ENCODE measurements at regions not wholly inside any gene's neighbourhood (a gene's known extent, or its start where the extent isn't known, plus 50 kb on each side); places are given as distances from the start of the nearest gene placed in this dataset.

DNA sequence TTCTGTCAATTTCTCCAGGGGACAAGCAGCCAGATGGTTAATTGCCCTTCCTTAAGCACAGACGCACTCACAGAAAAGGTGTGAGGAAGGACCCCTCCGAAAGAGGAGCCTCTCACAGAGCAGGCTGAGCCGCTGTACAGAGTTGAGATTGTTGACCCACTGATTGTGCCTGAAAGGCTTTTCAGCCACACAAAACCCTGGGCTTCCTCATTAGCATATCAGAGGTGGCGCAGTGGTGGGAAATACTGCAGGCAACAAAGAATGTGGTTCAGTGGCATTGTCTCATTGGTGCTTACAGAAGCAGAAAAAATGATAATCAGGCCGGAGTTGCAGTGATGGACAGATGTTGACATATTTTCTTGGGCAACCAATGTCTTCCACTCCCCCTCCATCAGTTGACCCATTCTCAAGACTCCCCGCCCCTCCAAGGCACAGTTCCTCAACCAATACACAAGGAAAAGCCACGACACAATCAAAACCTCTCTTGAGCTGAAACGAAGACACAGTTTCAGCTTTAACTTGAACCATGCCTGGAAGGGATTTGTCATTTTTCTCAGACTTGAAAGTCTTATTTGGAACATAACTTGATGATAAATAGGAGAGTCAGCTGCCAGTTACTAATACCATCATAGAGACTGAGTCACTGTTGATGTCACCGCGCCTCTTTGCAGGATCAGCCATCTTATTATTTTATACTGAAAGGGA lies 53.1 kb downstream of the ATXN3L start:
- DNase-seq (ENCODE audit: low read depth, low spot score) = no peak

DNA sequence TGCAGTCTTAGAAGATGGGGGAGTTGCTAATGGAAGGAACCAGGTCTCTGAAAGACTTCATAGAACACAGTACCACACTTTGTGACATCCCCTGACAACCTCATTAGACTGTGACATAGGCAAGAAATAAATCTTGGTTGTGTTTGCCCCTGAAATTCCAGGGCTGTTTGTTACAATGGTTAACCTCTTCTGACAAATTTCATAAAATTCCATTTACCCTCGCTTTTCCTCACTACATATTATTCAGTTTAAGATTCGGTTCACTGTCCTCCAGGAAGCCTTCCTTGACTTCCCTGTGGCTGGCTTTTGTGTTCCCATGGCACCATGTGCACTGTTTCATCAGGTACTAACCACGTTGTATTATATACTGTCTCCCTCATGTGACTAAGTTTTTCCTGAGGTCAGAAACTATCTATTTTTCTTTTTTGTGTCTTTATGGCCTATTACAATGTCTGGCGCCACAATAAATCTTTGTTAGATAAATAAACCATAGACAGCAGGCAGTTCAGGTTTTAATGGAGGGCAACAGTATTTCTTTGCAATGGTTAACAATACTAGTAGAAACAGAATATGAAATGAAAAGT lies 54.2 kb downstream of the ATXN3L start:
- DNase-seq (ENCODE audit: low read depth, low spot score) = no peak

- no peak for DNase-seq (ENCODE audit: low read depth, low spot score)
These were observed 54.7 kb downstream of the ATXN3L start for GRCh38 chrX:13265111-13265510.

DNA sequence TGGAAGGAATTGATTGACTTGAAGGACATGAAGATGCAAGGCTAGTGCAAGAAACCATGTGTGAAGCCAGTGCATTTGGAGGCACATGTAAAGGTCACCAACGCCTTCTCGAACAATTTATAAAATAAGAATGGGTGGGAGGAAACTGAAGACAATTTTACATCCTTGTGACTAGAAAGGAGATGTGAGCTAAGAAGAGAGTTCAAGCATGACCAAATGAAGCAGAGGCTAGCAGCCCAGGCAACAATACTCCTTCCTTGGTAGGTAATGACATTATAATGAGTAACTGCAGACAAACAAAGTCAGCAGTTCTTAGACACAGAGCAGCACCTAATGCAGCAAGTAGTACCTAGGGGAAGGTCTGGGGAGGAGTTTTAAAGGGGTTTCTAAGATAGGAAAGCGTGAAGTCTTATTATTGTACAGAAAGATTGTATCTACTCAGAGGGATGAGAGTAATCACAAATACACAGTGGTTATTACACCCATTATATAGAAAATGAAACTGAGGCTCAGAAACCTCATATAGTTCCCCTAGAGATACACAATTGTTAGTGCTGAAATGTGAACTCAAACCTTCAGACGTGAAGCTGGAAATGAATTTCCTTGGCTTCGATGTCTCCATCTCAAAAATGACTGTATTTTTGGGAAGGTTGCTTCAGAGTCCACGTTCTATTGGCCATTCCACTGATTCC lies 56.1 kb downstream of the ATXN3L start:
- no peak for DNase-seq (ENCODE audit: low read depth, low spot score)

DNA sequence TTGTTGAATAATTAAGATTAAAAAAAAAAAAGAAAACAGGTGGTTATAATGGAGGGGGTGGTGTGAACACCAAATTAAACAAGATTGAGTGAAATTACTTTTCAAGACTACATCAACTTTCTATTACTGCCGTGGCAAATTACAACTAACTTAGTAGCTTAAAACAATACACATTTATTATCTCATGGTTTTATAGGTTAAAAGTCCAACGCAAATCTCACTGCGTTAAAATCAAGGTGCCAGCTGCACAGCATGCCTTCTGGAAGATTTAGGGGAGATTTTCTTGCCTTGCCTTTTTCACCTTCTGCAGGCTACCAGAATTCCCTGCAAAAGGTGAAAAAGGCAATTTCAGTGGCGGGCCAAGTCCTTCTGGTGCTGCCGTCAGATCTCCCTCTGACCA lies 58.5 kb downstream of the ATXN3L start:
- DNase-seq (ENCODE audit: low read depth, low spot score) = no peak

- DNase-seq (ENCODE audit: low read depth, low spot score) = no peak
These were observed 59.3 kb downstream of the ATXN3L start for GRCh38 chrX:13260598-13260997.

GRCh38 chrX:13258725-13259124 lies 61.1 kb downstream of the ATXN3L start:
- DNase-seq (ENCODE audit: low read depth, low spot score) = no peak

DNA sequence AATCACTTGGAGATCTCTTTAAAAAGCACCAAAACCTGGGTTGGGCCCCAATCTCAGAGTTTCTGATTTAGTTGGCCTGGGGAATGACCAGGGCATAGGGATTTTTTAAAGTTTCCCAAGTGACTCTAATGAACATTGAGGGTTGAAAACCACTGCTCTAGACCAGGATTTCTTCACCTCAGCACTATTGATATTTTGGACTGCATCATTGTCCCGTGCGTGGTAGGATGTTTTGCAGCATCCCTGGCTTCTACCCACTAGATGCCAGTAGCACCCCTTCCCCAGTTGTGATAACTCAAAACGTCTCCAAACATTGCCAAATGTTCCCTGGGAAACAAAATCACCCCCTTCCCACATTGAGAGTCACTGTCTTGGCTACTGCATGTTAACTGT lies 61.8 kb downstream of the ATXN3L start:
- no peak for DNase-seq (ENCODE audit: low read depth, low spot score)

- no peak for DNase-seq (ENCODE audit: low read depth, low spot score)
These were observed 62.4 kb downstream of the ATXN3L start for GRCh38 chrX:13257223-13258051.

DNA sequence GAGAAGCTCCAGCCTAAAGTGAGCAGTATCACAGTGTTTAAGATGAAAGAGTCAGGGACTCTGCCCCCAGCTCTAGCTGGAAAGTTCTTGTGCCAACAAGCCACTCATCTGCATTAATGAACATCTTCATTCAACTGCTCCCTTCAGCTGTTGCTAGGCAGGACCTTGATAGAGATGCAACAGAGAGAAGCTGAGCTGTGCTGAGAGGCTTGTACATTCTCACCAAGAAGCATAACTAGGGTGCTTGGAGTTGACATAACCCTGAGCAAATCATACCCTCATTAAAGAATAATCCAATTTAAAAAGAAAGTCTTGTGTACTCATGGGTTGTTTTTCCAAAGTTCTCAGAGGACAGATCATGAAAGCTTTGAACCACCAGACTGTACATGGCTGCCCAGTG lies 63.2 kb downstream of the ATXN3L start:
- no peak for DNase-seq (ENCODE audit: low read depth, low spot score)

DNA sequence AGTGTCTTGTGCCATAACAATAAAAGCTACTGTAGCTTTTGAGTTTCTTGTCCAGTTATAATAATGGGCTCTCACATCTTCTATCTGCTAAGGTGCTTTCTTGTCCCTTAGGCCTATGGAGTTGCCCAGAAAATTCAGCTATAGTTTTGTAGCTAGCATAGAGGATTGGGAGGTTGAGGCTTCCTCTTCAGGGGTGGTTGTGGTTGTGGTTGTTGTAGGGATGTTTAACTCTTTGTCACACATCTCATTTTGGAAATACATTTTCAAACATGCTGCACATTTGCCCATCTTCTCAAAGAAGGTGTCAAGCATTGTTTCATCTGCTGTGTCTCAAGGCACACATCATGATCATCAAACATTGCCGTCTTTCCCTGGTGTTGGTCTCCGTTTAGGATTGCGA lies 65.0 kb downstream of the ATXN3L start:
- no peak for DNase-seq (ENCODE audit: low read depth, low spot score)

DNA sequence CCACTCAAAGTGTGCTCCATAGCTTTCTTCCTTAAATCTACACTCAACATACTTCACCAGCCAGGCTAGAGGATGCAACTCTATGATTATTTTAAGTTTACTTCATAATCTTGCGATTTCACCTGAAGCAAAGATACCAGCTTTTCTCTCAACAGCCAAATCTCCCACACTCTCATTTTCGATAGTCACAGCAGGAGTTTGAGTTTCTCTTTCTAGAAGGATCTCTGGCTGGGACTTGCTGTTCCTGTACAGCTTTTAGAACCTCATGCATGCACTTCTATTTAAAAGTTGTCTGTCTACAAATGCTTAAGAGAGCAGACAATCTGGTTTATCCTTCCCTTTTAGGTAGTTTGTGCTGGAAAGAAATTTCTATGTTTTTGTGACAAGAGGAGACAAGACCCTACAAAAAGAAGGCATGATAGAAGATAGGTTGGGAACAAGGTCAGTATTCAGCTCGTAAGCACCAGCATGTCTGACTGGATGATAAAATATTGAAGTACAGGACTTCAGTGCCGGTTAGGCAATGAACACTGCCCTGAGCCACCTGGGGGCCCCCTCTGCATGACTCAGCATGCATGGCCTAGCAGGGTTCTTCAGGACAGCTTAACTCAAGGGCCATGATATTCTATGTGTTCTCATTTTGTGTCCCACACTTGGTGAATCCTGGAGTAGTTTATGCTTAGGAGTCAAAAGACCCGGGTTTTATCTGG lies 65.6 kb downstream of the ATXN3L start:
- no peak for DNase-seq (ENCODE audit: low read depth, low spot score)

- no peak for DNase-seq (ENCODE audit: low read depth, low spot score)
These were observed 66.6 kb downstream of the ATXN3L start for GRCh38 chrX:13253223-13253622.

DNA sequence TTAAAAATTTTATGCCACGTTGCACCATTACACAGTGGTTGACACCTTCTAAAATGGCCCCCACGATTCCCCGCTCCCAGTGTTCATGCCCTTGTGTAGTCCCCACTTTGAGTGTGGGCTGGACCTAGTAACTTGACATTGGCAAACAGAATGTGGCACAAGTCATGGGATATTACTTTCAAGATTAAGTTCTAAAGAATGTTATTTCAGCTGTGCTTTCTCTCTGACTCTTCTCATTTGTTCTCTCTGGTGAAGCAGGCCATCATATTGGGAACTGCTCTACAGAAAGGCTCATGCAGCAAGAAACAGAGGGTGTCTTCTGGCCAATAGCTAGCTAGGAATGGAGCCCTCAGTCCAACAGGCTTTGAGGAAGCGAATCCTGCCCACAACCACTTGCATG lies 67.1 kb downstream of the ATXN3L start:
- no peak for DNase-seq (ENCODE audit: low read depth, low spot score)

DNA sequence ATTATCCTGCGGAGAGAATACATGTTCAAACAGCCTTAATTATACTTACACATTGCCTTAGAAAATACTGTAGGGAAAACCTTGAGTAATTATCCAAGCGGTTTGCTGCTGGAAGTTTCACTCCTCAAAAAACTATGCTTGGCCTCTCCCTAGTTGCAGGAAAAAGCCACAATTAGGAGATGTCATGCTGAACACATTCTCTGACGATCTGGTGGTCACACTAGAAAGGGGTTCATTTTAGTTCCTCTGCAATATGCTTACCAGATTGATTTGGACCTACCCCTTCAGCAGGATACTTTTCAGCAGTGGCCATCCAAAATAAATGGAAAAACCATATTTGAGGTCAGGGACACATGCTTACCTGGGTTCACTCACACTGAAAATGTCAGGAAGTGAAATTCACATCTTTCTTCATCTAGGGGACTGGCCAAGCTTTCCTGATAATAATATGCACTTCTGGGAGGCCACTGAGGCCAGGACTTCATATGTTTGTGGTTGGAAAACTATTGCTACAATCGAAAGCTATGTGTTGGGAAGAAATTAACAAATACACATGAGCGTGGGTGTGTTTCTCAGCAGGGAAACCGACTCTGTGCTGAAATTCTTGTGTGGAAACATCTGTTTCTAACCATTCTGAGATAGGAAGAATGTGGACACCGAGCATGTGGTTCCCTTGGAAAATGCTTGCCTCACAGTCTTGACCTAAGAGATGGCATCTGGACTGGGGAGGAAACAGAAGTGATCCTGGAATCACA lies 68.8 kb downstream of the ATXN3L start:
- no peak for DNase-seq (ENCODE audit: low read depth, low spot score)

DNA sequence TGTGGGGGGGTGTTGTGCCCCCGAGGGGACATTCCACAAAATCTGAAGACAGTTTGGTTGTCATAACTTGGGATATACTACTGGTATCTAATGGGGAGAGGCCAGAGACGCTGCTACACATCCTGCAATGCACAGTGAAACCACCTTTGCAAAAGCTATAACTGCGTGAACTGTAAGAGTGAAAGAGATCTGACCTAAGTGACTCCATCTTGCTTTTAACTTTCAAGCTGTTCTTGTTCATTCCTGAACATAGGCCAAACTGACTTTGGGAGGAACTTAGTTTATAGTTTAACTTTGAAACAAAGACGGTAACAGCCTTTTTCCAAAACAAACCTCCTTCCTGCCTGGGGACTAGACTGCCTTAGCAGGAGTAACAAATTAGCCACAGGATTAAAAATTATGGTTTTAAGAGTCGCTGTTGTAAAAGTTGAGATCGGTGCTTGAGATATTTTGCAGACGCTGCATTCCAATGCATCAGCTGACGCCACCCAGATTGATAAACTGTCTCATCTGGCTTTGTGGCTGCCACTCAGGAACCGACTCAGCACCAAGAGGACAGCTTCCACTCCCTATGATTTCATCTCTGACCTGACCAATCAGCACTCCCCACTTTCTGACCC lies 70.9 kb downstream of the ATXN3L start:
- DNase-seq (ENCODE audit: low read depth, low spot score) = no peak

GRCh38 chrX:13239272-13239671 lies 80.6 kb downstream of the ATXN3L start:
- no peak for DNase-seq (ENCODE audit: low read depth, low spot score)

DNA sequence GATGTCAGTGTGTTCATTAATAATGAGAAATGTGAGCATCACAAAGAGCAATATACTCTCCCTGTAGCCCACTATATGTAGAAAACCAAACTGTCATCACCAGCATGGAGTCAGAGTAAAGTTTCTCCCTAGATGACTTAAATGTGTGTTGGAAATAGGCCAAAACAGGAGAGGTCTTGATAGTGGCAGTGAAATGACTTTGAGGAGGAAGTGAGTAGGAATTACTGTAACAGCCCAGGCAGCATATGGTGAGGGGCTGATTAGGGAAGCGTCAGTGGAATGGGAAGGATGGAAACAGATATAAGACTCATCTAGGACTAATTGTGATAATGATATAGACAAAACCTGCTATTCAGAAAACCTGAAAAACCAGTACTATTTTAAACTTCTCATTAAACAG lies 83.9 kb downstream of the ATXN3L start:
- DNase-seq (ENCODE audit: low read depth, low spot score) = no peak

- no peak for DNase-seq (ENCODE audit: low read depth, low spot score)
These were observed 87.4 kb downstream of the ATXN3L start for GRCh38 chrX:13232484-13232883.

- DNase-seq (ENCODE audit: low read depth, low spot score) = no peak
These were observed 93.6 kb downstream of the ATXN3L start for GRCh38 chrX:13226214-13226613.

Data from iPS DF 19.7 (cell line).